Cardiac fibroblast (primary cell): ENCODE measurements at regions not wholly inside any gene's neighbourhood (a gene's known extent, or its start where the extent isn't known, plus 50 kb on each side); places are given as distances from the start of the nearest gene placed in this dataset.

Experiments
- DNase-seq, 2 donors: peaks; one replicate each; pipeline versions ENCODE4 v3.0.0 to v3.0.0-alpha.2; 2010; ENCODE audit warnings: low read depth in 2 of 2
- H3K4me3 ChIP-seq, 2 donors: replicated peaks in 1 of 2; 1 replicate in 1 of 2; 2 replicates in 1 of 2; pipeline ENCODE4 v1.5.1; 2011; ENCODE audit warnings: low read depth in 2 of 2, low read length in 2 of 2, mild to moderate bottlenecking in 2 of 2, moderate library complexity in 1 of 2
- TF ChIP-seq, protein P1 (sequence below): IDR thresholded peaks from one replicate; pipeline ENCODE4 v1.5.1; 2011; ENCODE audit warnings: low read depth, mild to moderate bottlenecking, low read length, inconsistent platforms

- no peak for DNase-seq
- TF ChIP-seq, protein P1, sequence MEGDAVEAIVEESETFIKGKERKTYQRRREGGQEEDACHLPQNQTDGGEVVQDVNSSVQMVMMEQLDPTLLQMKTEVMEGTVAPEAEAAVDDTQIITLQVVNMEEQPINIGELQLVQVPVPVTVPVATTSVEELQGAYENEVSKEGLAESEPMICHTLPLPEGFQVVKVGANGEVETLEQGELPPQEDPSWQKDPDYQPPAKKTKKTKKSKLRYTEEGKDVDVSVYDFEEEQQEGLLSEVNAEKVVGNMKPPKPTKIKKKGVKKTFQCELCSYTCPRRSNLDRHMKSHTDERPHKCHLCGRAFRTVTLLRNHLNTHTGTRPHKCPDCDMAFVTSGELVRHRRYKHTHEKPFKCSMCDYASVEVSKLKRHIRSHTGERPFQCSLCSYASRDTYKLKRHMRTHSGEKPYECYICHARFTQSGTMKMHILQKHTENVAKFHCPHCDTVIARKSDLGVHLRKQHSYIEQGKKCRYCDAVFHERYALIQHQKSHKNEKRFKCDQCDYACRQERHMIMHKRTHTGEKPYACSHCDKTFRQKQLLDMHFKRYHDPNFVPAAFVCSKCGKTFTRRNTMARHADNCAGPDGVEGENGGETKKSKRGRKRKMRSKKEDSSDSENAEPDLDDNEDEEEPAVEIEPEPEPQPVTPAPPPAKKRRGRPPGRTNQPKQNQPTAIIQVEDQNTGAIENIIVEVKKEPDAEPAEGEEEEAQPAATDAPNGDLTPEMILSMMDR: no peak
- no peak overlapping the region for H3K4me3 ChIP-seq
These were observed 105.9 kb upstream of the SPACA1 start for GRCh38 chr6:87941556-87942358.

DNA sequence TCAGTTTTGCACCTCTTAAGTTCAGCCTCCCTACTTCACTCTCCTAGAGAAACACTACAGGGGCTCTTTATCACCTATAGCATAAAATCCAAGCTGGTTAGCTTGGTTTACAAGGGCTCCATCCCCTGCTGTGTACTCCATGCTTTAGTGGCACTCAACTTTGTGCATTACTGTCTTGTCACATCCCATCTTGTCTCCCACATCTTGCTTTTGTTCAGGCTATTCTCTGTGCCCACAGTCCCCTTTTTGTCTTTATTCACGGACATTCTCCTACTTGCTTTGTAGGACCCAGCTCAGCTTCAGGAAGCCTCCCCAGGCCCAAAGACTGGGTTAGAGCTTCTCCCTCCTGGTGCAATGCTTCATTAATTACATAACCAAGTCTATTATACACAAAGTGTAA is 107.9 kb upstream of the SPACA1 start:
- TF ChIP-seq, protein P1: no peak
- DNase-seq: no peak
- H3K4me3 ChIP-seq: no peak overlapping the region

- TF ChIP-seq, protein P1: no peak
- no peak overlapping the region for H3K4me3 ChIP-seq
- no peak for DNase-seq
These were observed 109.4 kb upstream of the SPACA1 start for GRCh38 chr6:87938287-87938686.

DNA sequence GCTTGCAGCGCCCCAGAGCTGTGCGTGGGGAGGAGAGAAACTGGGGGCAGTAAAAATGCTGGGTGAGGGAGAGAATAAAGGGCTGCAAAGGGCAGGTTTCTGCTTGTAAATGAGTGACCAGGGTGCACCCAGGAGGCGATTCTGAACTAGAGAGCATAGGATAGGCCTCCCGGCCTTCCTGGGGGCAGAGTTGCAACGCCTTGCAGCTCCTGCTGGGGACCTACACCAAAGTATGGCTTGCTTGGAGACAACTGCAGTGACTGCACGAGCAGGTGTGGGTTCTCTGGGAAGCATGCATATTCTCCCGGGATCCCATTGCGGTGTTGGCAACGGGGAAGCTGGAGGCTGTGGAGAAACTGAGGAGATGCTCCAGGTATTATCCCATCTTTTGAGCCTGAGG is 111.6 kb upstream of the SPACA1 start:
- H3K4me3 ChIP-seq: no peak overlapping the region
- no peak for DNase-seq
- TF ChIP-seq, protein P1: no peak

- H3K4me3 ChIP-seq: no peak overlapping the region
- TF ChIP-seq, protein P1: no peak
- DNase-seq: no peak
These were observed 112.4 kb upstream of the SPACA1 start for GRCh38 chr6:87935196-87935595.

DNA sequence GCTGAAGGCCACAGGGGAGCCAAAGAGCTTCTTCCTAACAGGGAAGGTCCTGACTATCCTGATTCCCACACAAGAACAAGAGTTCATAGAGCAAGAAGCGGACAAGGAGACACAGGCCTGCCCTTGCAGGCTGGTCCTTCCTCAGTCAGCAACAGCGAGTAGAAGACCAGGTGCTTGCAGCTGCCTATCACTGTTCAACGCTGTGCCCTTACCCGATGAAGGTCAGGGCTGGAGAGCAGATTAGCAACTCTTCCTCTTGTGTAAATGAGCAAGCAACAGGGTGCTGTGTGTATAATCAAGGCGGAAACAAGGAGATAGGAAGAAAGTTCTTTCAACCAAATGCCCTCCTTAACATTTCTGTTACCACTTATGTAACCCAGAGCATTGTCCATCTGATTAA is 115.3 kb upstream of the SPACA1 start:
- DNase-seq: no peak
- no peak overlapping the region for H3K4me3 ChIP-seq
- TF ChIP-seq, protein P1: no peak
